SHP77 (cell line): ENCODE measurements at regions not wholly inside any gene's neighbourhood (a gene's known extent, or its start where the extent isn't known, plus 50 kb on each side); places are given as distances from the start of the nearest gene placed in this dataset.

ENCODE experiments used
- DNase-seq, 2 experiments: peaks; one replicate each; lab custom pipeline; 2025; lab: John Stamatoyannopoulos, UW

GRCh38 chr1:58310469-58310868 lies 236.1 kb downstream of the OMA1 start:
- DNase-seq = no peak

- DNase-seq = no peak
Observed at GRCh38 chr1:58308206-58308605, 238.3 kb downstream of the OMA1 start.

GRCh38 chr1:58307431-58307830 lies 239.1 kb downstream of the OMA1 start:
- no peak for DNase-seq

- no peak for DNase-seq
Observed at GRCh38 chr1:58305622-58306021, 240.9 kb downstream of the OMA1 start.

- no peak for DNase-seq
Observed at GRCh38 chr1:58304346-58304975, 242.1 kb downstream of the OMA1 start.

- no peak for DNase-seq
Observed at GRCh38 chr1:58303841-58304240, 242.7 kb downstream of the OMA1 start.

- DNase-seq = peak in 1 of 2 experiments; percentile 12
Observed at GRCh38 chr1:58293388-58293787, 253.1 kb downstream of the OMA1 start.

GRCh38 chr1:58290685-58291372 lies 255.7 kb downstream of the OMA1 start:
- peak in 1 of 2 experiments; percentile 27 for DNase-seq

GRCh38 chr1:58288624-58289142 lies 257.8 kb downstream of the OMA1 start:
- no peak for DNase-seq

GRCh38 chr1:58287894-58288623 lies 258.5 kb downstream of the OMA1 start:
- peak in 1 of 2 experiments; percentile 1 for DNase-seq

GRCh38 chr1:58284225-58284510 lies 262.4 kb downstream of the OMA1 start:
- DNase-seq = no peak

GRCh38 chr1:58283388-58284224 lies 262.9 kb downstream of the OMA1 start:
- DNase-seq = no peak

GRCh38 chr1:58282623-58283387 lies 263.7 kb downstream of the OMA1 start:
- no peak for DNase-seq

GRCh38 chr1:58266242-58266641 lies 280.3 kb downstream of the OMA1 start:
- peak in 1 of 2 experiments; percentile 66 for DNase-seq

- DNase-seq = no peak
Observed at GRCh38 chr1:58264462-58264861, 282.1 kb downstream of the OMA1 start.

GRCh38 chr1:58262702-58263101 lies 283.8 kb downstream of the OMA1 start:
- DNase-seq = no peak

- no peak for DNase-seq
Observed at GRCh38 chr1:58258082-58258481, 288.4 kb downstream of the OMA1 start.

GRCh38 chr1:58257003-58257402 lies 289.5 kb downstream of the OMA1 start:
- DNase-seq = no peak

GRCh38 chr1:58256546-58256945 lies 290.0 kb downstream of the OMA1 start:
- DNase-seq = no peak

- DNase-seq = no peak
Observed at GRCh38 chr1:58256041-58256440, 290.5 kb downstream of the OMA1 start.

- DNase-seq = no peak
Observed at GRCh38 chr1:58255192-58255591, 291.3 kb downstream of the OMA1 start.
